ENCODE measurements at regions not wholly inside any gene's neighbourhood (a gene's known extent, or its start where the extent isn't known, plus 50 kb on each side); places are given as distances from the start of the nearest gene placed in this dataset.

DNA sequence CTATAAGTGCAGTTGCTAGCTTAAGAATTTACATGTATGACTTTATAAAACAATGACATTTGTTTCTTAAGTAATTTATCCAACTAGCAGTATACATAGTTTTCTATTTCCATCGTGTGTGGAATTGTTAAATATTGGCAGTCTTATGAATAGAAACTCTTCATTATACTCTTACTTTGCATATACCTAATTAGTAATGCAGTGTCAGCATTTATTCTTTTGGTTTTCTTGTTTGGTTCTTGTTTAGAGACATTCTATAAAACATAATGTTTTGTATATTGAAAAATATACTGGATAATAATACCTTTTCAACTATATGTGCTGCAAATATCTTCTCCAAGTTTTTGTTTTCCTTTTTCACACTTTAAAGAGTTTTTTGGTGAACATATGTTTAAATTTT lies 760.2 kb downstream of the VGLL3 start:
- TF ChIP-seq, protein P1, sequence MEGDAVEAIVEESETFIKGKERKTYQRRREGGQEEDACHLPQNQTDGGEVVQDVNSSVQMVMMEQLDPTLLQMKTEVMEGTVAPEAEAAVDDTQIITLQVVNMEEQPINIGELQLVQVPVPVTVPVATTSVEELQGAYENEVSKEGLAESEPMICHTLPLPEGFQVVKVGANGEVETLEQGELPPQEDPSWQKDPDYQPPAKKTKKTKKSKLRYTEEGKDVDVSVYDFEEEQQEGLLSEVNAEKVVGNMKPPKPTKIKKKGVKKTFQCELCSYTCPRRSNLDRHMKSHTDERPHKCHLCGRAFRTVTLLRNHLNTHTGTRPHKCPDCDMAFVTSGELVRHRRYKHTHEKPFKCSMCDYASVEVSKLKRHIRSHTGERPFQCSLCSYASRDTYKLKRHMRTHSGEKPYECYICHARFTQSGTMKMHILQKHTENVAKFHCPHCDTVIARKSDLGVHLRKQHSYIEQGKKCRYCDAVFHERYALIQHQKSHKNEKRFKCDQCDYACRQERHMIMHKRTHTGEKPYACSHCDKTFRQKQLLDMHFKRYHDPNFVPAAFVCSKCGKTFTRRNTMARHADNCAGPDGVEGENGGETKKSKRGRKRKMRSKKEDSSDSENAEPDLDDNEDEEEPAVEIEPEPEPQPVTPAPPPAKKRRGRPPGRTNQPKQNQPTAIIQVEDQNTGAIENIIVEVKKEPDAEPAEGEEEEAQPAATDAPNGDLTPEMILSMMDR (conservative IDR thresholded peaks at IDR 0.05; ENCODE audit: low read depth, low read length): no peak
- TF ChIP-seq POLR2A (IDR thresholded peaks at IDR 0.05; ENCODE audit: low read depth, low read length) (no peak), MXI1 (IDR thresholded peaks at IDR 0.05; ENCODE audit: borderline replicate concordance, low read depth, low read length) (no peak), FOS (IDR thresholded peaks at IDR 0.05; ENCODE audit: low read depth, low read length) (no peak), MAZ (IDR thresholded peaks at IDR 0.05; ENCODE audit: borderline replicate concordance, low read depth, low read length) (no peak)
- TF ChIP-seq, protein P2, sequence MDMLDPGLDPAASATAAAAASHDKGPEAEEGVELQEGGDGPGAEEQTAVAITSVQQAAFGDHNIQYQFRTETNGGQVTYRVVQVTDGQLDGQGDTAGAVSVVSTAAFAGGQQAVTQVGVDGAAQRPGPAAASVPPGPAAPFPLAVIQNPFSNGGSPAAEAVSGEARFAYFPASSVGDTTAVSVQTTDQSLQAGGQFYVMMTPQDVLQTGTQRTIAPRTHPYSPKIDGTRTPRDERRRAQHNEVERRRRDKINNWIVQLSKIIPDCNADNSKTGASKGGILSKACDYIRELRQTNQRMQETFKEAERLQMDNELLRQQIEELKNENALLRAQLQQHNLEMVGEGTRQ (IDR thresholded peaks at IDR 0.05; ENCODE audit: low read depth, low read length): no peak
